Keratinocyte (primary cell): ENCODE measurements at regions not wholly inside any gene's neighbourhood (a gene's known extent, or its start where the extent isn't known, plus 50 kb on each side); places are given as distances from the start of the nearest gene placed in this dataset.

Experiments
- DNase-seq: peaks from one replicate; pipeline ENCODE4 v3.0.0-alpha.2; 2011; ENCODE audit warnings: low read depth, missing footprints, low spot score
- FAIRE-seq: peaks from 2 replicates; lab custom pipeline; 2011; peaks lifted over from hg19 to GRCh38; lab: Jason Lieb, UNC
- H2AFZ ChIP-seq: 2 replicates; pipeline ENCODE4 v1.6.0; 2012; ENCODE audit warnings: low read length, control low read depth, inconsistent platforms; ENCODE audit not compliant: control insufficient read depth
- H3K27ac ChIP-seq: 2 replicates; pipeline ENCODE4 v1.5.1; 2011; ENCODE audit warnings: low read length; ENCODE audit not compliant: control insufficient read depth, insufficient read depth
- H3K27me3 ChIP-seq: 3 replicates; pipeline ENCODE4 v1.6.0; 2011; ENCODE audit warnings: low read length; ENCODE audit not compliant: control insufficient read depth, insufficient read depth; ENCODE audit errors: extremely low read depth
- H3K36me3 ChIP-seq, 2 experiments: 2 replicates in 1 of 2; 3 replicates in 1 of 2; pipeline ENCODE4 v1.5.1; 2011; ENCODE audit warnings: low read length in 2 of 2, mild to moderate bottlenecking in 1 of 2; ENCODE audit not compliant: control insufficient read depth in 2 of 2, insufficient read depth in 2 of 2; ENCODE audit errors: extremely low read depth in 1 of 2
- H3K4me1 ChIP-seq: 3 replicates; pipeline ENCODE4 v1.5.1; 2011; ENCODE audit warnings: low read length; ENCODE audit not compliant: control insufficient read depth, insufficient read depth; ENCODE audit errors: extremely low read depth
- H3K4me2 ChIP-seq: 3 replicates; pipeline ENCODE4 v1.6.0; 2011; ENCODE audit warnings: low read depth, low read length; ENCODE audit not compliant: control insufficient read depth, insufficient read depth; ENCODE audit errors: extremely low read depth
- H3K4me3 ChIP-seq, 3 experiments: fragments of 200-600 bp in 1 of 3; sonication (generic) in 1 of 3; 2 replicates in 2 of 3; 3 replicates in 1 of 3; pipeline ENCODE4 v1.5.1; 2011 to 2016; ENCODE audit warnings: low read length in 3 of 3, mild to moderate bottlenecking in 3 of 3, control low read depth in 2 of 3, inconsistent platforms in 1 of 3, low read depth in 1 of 3, mixed read lengths in 1 of 3, mixed run types in 1 of 3, moderate library complexity in 1 of 3; ENCODE audit not compliant: control insufficient read depth in 2 of 3, insufficient read depth in 2 of 3; ENCODE audit errors: extremely low read depth in 1 of 3
- H3K79me2 ChIP-seq: 2 replicates; pipeline ENCODE4 v1.6.0; 2012; ENCODE audit warnings: low read length; ENCODE audit not compliant: control insufficient read depth, insufficient read depth
- H3K9ac ChIP-seq: 3 replicates; pipeline ENCODE4 v1.6.0; 2011; ENCODE audit warnings: low read length; ENCODE audit not compliant: control insufficient read depth, insufficient read depth; ENCODE audit errors: extremely low read depth
- H3K9me1 ChIP-seq: 3 replicates; pipeline ENCODE4 v1.6.0; 2011; ENCODE audit warnings: low read length; ENCODE audit not compliant: control insufficient read depth, insufficient read depth; ENCODE audit errors: extremely low read depth
- H3K9me3 ChIP-seq: 2 replicates; pipeline ENCODE4 v1.5.1; 2012; ENCODE audit warnings: low read depth, low read length; ENCODE audit not compliant: control insufficient read depth
- H4K20me1 ChIP-seq: 3 replicates; pipeline ENCODE4 v1.6.0; 2011; ENCODE audit warnings: low read length; ENCODE audit not compliant: control insufficient read depth, insufficient read depth; ENCODE audit errors: extremely low read depth
- EZH2 ChIP-seq: IDR thresholded peaks from one replicate; pipeline ENCODE4 v1.6.1; 2012; ENCODE audit warnings: inconsistent platforms, mild to moderate bottlenecking, low read length, moderate library complexity
- dilution Hi-C: fragments of 300-500 bp; cut with MboI; formaldehyde crosslinking; loops from one replicate; pipeline ENCODE4 v1.7.0; 2020; ENCODE audit warnings: low sequenced_read_pairs; ENCODE audit not compliant: extremely low pct_ligation_motif_present
- TF ChIP-seq, protein P1 (sequence below), 3 experiments: IDR thresholded peaks in 1 of 3; conservative IDR thresholded peaks in 1 of 3; optimal IDR thresholded peaks in 1 of 3; 2 replicates in 2 of 3; 3 replicates in 1 of 3; pipeline versions ENCODE3 to v1.5.1; 2011; ENCODE audit warnings: low read length in 3 of 3, mild to moderate bottlenecking in 3 of 3, moderate library complexity in 2 of 3, control low read depth in 1 of 3, inconsistent platforms in 1 of 3; ENCODE audit not compliant: insufficient read depth in 2 of 3; ENCODE audit errors: extremely low read depth in 1 of 3

DNA sequence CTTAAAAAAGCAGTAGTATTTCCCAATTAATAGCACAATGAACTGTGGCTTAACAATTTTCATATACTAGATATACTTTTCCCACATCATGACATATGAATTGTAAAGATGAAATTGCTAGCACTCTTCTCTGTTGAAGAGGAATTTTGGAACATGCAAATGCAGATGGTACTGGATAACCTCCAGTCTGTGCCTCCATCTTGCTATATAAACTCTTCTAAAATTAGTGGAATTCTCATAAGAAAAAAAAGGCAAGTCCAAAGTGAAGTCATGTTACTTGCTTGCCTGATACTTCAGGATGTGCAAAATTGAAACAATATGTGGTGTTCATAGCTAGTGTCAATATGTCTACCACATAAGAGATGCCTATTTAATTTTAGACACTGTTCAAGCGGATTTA lies 570.2 kb upstream of the POM121L12 start:
- TF ChIP-seq EZH2, result no peak
- TF ChIP-seq, protein P1, sequence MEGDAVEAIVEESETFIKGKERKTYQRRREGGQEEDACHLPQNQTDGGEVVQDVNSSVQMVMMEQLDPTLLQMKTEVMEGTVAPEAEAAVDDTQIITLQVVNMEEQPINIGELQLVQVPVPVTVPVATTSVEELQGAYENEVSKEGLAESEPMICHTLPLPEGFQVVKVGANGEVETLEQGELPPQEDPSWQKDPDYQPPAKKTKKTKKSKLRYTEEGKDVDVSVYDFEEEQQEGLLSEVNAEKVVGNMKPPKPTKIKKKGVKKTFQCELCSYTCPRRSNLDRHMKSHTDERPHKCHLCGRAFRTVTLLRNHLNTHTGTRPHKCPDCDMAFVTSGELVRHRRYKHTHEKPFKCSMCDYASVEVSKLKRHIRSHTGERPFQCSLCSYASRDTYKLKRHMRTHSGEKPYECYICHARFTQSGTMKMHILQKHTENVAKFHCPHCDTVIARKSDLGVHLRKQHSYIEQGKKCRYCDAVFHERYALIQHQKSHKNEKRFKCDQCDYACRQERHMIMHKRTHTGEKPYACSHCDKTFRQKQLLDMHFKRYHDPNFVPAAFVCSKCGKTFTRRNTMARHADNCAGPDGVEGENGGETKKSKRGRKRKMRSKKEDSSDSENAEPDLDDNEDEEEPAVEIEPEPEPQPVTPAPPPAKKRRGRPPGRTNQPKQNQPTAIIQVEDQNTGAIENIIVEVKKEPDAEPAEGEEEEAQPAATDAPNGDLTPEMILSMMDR (optimal IDR thresholded peaks at IDR 0.05 in 1 of 3, IDR thresholded peaks at IDR 0.05 in 1 of 3, conservative IDR thresholded peaks at IDR 0.05 in 1 of 3; ENCODE audit: extremely low read depth in 1 of 3, insufficient read depth in 2 of 3, low read length in 3 of 3), result no peak
- DNase-seq (no peak), FAIRE-seq (no peak)
- H3K27me3 ChIP-seq, result no peaks in the 10 kb centered on the region
- no peak overlapping the region for H2AFZ ChIP-seq
- H3K79me2 ChIP-seq, result no peaks in the 10 kb centered on the region
- H3K36me3 ChIP-seq, result no peaks in the 10 kb centered on the region
- dilution Hi-C loops, result no loop called here
- no peak overlapping the region for H3K9ac ChIP-seq
- no peaks in the 10 kb centered on the region for H3K9me3 ChIP-seq
- no peaks in the 10 kb centered on the region for H3K4me1 ChIP-seq
- no peak overlapping the region for H3K27ac ChIP-seq
- no peaks in the 10 kb centered on the region for H3K9me1 ChIP-seq
- no peak overlapping the region for H3K4me3 ChIP-seq
- no peak overlapping the region for H3K4me2 ChIP-seq
- no peaks in the 10 kb centered on the region for H4K20me1 ChIP-seq

- no peak overlapping the region for H3K4me3 ChIP-seq
- no peaks in the 10 kb centered on the region for H3K36me3 ChIP-seq
- no peak overlapping the region for H3K27ac ChIP-seq
- H3K4me1 ChIP-seq, result no peaks in the 10 kb centered on the region
- FAIRE-seq, result no peak
- H3K79me2 ChIP-seq, result no peaks in the 10 kb centered on the region
- H3K9me1 ChIP-seq, result no peaks in the 10 kb centered on the region
- H3K9ac ChIP-seq, result no peak overlapping the region
- no peak overlapping the region for H3K4me2 ChIP-seq
- dilution Hi-C loops, result no loop called here
- H4K20me1 ChIP-seq, result no peaks in the 10 kb centered on the region
- H3K9me3 ChIP-seq, result no peaks in the 10 kb centered on the region
- no peak for DNase-seq
- no peaks in the 10 kb centered on the region for H3K27me3 ChIP-seq
- no peak for TF ChIP-seq EZH2
- TF ChIP-seq, protein P1 (optimal IDR thresholded peaks at IDR 0.05 in 1 of 3, IDR thresholded peaks at IDR 0.05 in 1 of 3, conservative IDR thresholded peaks at IDR 0.05 in 1 of 3; ENCODE audit: extremely low read depth in 1 of 3, insufficient read depth in 2 of 3, low read length in 3 of 3), result no peak
- no peak overlapping the region for H2AFZ ChIP-seq
Measured at GRCh38 chr7:52463341-52463740, 572.1 kb upstream of the POM121L12 start.
